SH-SY5Y (cell line): ENCODE measurements at regions not wholly inside any gene's neighbourhood (a gene's known extent, or its start where the extent isn't known, plus 50 kb on each side); places are given as distances from the start of the nearest gene placed in this dataset.

Experiments used
- GATA2 ChIP-seq: IDR thresholded peaks from 2 replicates; pipeline ENCODE4 v1.6.1; 2011; ENCODE audit warnings: mild to moderate bottlenecking, low read depth, low read length
- GATA3 ChIP-seq: IDR thresholded peaks from 2 replicates; pipeline ENCODE4 v1.6.1; 2011; ENCODE audit warnings: low read depth, mild to moderate bottlenecking, low read length, moderate library complexity

DNA sequence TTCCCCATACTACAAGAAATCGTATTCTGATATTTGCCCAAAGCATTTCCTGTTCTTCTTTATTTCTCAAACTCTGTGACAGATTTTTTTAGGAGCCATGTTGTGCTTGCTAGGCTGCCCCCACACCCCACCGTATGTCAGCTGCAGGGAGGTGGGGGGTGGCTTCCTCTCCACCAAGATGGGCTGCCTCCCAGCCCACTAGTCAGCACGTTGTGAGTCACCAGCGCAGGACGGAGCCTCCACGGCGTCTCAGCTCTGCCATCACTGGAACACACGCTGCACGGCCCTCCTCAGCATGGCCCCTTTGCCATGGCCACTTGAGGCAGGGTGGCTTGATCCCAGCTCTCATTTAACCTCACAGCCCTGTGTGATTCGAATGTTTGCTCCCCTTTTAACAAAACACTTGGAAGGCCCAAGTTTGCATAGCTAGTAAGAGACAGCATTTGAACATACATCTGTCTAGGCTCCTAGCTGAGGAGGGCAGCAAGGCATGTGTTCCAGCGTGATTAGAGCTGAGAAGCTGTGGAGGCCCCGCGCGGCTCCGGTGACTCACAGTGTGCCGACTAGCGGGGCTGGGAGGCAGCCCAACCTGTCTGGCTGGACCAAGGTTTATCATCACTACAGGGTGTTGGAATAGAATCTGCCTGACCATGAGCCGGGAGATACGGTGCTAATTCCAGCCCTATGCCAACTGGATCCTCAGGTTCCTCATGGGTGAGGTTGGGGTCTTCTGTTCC lies 180.7 kb upstream of the NCAM1 start:
- TF ChIP-seq GATA2 (no peak), GATA3 (no peak)
